HCT116 (cell line): ENCODE measurements at regions not wholly inside any gene's neighbourhood (a gene's known extent, or its start where the extent isn't known, plus 50 kb on each side); places are given as distances from the start of the nearest gene placed in this dataset.

Experiments
- ATAC-seq: fragments of 200-7000 bp; cut with Tn5 transposase; 2 replicates; pipeline ENCODE4 v1.9.1; 2020; ENCODE audit warnings: mild to moderate bottlenecking, moderate library complexity
- BruUV-seq: library from RNA; stranded (reverse); fragments of 400-500 nt; replicated peaks from 2 replicates; lab custom pipeline; 2021; lab: Mats Ljungman, UMichigan
- CTCF ChIA-PET: fragments of 300-600 bp; sonication (Branson Sonifier 250); formaldehyde crosslinking; loops from one replicate; lab custom pipeline; 2021; ENCODE audit warnings: antibody characterized with exemption; lab: Charles Lee
- POLR2A ChIA-PET: fragments of 300-600, 350-600 bp; sonication (Branson Sonifier 250); formaldehyde crosslinking; loops from one replicate; lab custom pipeline; 2021; ENCODE audit warnings: antibody characterized with exemption; lab: Charles Lee
- RAD21 ChIA-PET, 2 experiments: fragments of 300-600 bp; sonication (Branson Sonifier 250); formaldehyde crosslinking; loops; one replicate each; lab custom pipeline; 2023; ENCODE audit warnings: low total read pairs in 2 of 2; ENCODE audit not compliant: uncharacterized antibody in 2 of 2, unreplicated experiment in 2 of 2, low non-redundant PET in 1 of 2; lab: Charles Lee
- DNase-seq: peaks from one replicate; pipeline ENCODE4 v3.0.0-alpha.2; 2010; ENCODE audit warnings: low read depth, low spot score
- H2AFZ ChIP-seq: fragments of 200-600 bp; shearing (Covaris generic), sonication (generic); 2 replicates; pipeline ENCODE4 v1.6.1; 2017; ENCODE audit warnings: low read depth, mixed run types, mixed read lengths, antibody characterized with exemption, low read length; ENCODE audit not compliant: poor library complexity, severe bottlenecking
- H3K27ac ChIP-seq: 2 replicates; pipeline ENCODE4 v1.5.1; 2012; ENCODE audit warnings: low read depth, low read length
- H3K27me3 ChIP-seq: fragments of 200-600 bp; sonication (generic); 2 replicates; pipeline ENCODE4 v1.6.1; 2016; ENCODE audit warnings: mixed run types, low read length, mixed read lengths; ENCODE audit not compliant: insufficient read depth
- H3K36me3 ChIP-seq, 2 experiments: fragments of 200-500 bp in 1 of 2; fragments of 200-600 bp in 1 of 2; sonication (Bioruptor generic) in 1 of 2; sonication (generic) in 1 of 2; 2 replicates each; pipeline versions ENCODE4 v1.5.1 to v1.6.1; 2014 to 2016; ENCODE audit warnings: low read length in 2 of 2, inconsistent platforms in 1 of 2, mixed read lengths in 1 of 2, mixed run types in 1 of 2; ENCODE audit not compliant: insufficient read depth in 2 of 2, control insufficient read depth in 1 of 2
- H3K4me1 ChIP-seq, 2 experiments: fragments of 200-600 bp in 1 of 2; sonication (generic) in 1 of 2; 2 replicates each; pipeline versions ENCODE4 v1.5.1 to v1.6.1; 2012 to 2017; ENCODE audit warnings: low read length in 2 of 2, inconsistent platforms in 1 of 2, mild to moderate bottlenecking in 1 of 2, mixed read lengths in 1 of 2, mixed run types in 1 of 2, moderate library complexity in 1 of 2; ENCODE audit not compliant: insufficient read depth in 2 of 2, control insufficient read depth in 1 of 2
- H3K4me2 ChIP-seq: fragments of 200-600 bp; sonication (generic); 2 replicates; pipeline ENCODE4 v1.6.1; 2017; ENCODE audit warnings: mixed run types, low read length, mixed read lengths
- H3K4me3 ChIP-seq, 2 experiments: fragments of 200-600 bp in 1 of 2; sonication (generic) in 1 of 2; replicated peaks in 1 of 2; 2 replicates each; pipeline ENCODE4 v1.5.1; 2011 to 2016; ENCODE audit warnings: low read length in 2 of 2, control low read depth in 1 of 2, low read depth in 1 of 2, mild to moderate bottlenecking in 1 of 2, mixed read lengths in 1 of 2, mixed run types in 1 of 2
- H3K79me2 ChIP-seq: fragments of 200-600 bp; sonication (generic); 2 replicates; pipeline ENCODE4 v1.6.1; 2017; ENCODE audit warnings: mild to moderate bottlenecking, mixed run types, low read length, moderate library complexity, mixed read lengths; ENCODE audit not compliant: insufficient read depth
- H3K9ac ChIP-seq: fragments of 200-600 bp; sonication (generic); 2 replicates; pipeline ENCODE4 v1.6.1; 2016; ENCODE audit warnings: low read length, mixed read lengths
- H3K9me2 ChIP-seq: fragments of 200-600 bp; sonication (generic), shearing (Covaris generic); 2 replicates; pipeline ENCODE4 v1.6.1; 2017; ENCODE audit warnings: mixed run types, mild to moderate bottlenecking, moderate library complexity; ENCODE audit not compliant: insufficient read depth
- H3K9me3 ChIP-seq, 2 experiments: fragments of 200-500 bp in 1 of 2; fragments of 200-600 bp in 1 of 2; sonication (Bioruptor generic) in 1 of 2; sonication (generic) in 1 of 2; 2 replicates each; pipeline ENCODE4 v1.6.1; 2014 to 2017; ENCODE audit warnings: low read length in 2 of 2, mixed read lengths in 2 of 2, inconsistent platforms in 1 of 2, low read depth in 1 of 2, mild to moderate bottlenecking in 1 of 2, mixed run types in 1 of 2, moderate library complexity in 1 of 2; ENCODE audit not compliant: control insufficient read depth in 1 of 2, insufficient read depth in 1 of 2
- H4K20me1 ChIP-seq: fragments of 200-600 bp; sonication (generic), shearing (Covaris generic); 2 replicates; pipeline ENCODE4 v1.6.1; 2017; ENCODE audit warnings: mixed run types, mild to moderate bottlenecking, moderate library complexity; ENCODE audit not compliant: insufficient read depth
- CBX3 ChIP-seq: IDR thresholded peaks from 2 replicates; pipeline ENCODE4 v1.6.1; 2012; ENCODE audit warnings: low read depth
- EGR1 ChIP-seq: IDR thresholded peaks from 2 replicates; pipeline ENCODE4 v1.6.1; 2012; ENCODE audit warnings: low read depth
- ELF1 ChIP-seq: IDR thresholded peaks from 2 replicates; pipeline ENCODE4 v1.6.1; 2012; ENCODE audit warnings: low read depth, borderline replicate concordance
- EZH2 ChIP-seq: fragments of 200-600 bp; sonication (generic); IDR thresholded peaks from 2 replicates; pipeline ENCODE4 v1.6.1; 2017; ENCODE audit warnings: antibody characterized with exemption, mixed run types
- EZH2phosphoT487 ChIP-seq: fragments of 200-600 bp; IDR thresholded peaks from 2 replicates; pipeline ENCODE4 v1.6.1; 2018; ENCODE audit warnings: antibody characterized with exemption, borderline replicate concordance
- JUND ChIP-seq: IDR thresholded peaks from 2 replicates; pipeline ENCODE4 v1.6.1; 2012
- POLR2A ChIP-seq: IDR thresholded peaks from 2 replicates; pipeline ENCODE4 v1.7.0; 2011; ENCODE audit warnings: borderline replicate concordance; ENCODE audit not compliant: insufficient read depth, insufficient read length; ENCODE audit errors: extremely low read depth
- RAD21 ChIP-seq: IDR thresholded peaks from 2 replicates; pipeline ENCODE4 v1.6.1; 2012; ENCODE audit warnings: low read depth, mild to moderate bottlenecking
- SP1 ChIP-seq: IDR thresholded peaks from 2 replicates; pipeline ENCODE4 v1.6.1; 2012; ENCODE audit warnings: low read depth
- SRF ChIP-seq: IDR thresholded peaks from 2 replicates; pipeline ENCODE4 v1.6.1; 2012; ENCODE audit warnings: low read depth
- TCF7L2 ChIP-seq: IDR thresholded peaks from 2 replicates; pipeline ENCODE4 v1.7.0; 2011; ENCODE audit warnings: borderline replicate concordance, inconsistent platforms; ENCODE audit not compliant: insufficient read depth, insufficient read length; ENCODE audit errors: extremely low read depth
- YY1 ChIP-seq: IDR thresholded peaks from 2 replicates; pipeline ENCODE4 v1.6.1; 2011; ENCODE audit warnings: low read length, low read depth, moderate library complexity, mild to moderate bottlenecking; ENCODE audit not compliant: insufficient replicate concordance; ENCODE audit errors: extremely low read depth
- ZFX ChIP-seq: fragments of 450-650 bp; IDR thresholded peaks from 2 replicates; pipeline ENCODE4 v1.6.1; 2017
- ZNF274 ChIP-seq: fragments of 200-500 bp; sonication (Bioruptor generic); IDR thresholded peaks from 2 replicates; pipeline ENCODE4 v1.6.1; 2014; ENCODE audit warnings: mild to moderate bottlenecking, low read depth, low read length, inconsistent platforms
- intact Hi-C: fragments of 100-400 bp; cut with micrococcal nuclease; formaldehyde crosslinking; loops from 2 replicates; pipeline ENCODE4 v1.10.0; 2022
- TF ChIP-seq, protein P1 (sequence below): IDR thresholded peaks from 2 replicates; pipeline ENCODE4 v1.6.1; 2012
- TF ChIP-seq, protein P2 (sequence below), 3 experiments: fragments of 200-600 bp in 1 of 3; sonication (generic) in 1 of 3; IDR thresholded peaks in 2 of 3; conservative IDR thresholded peaks in 1 of 3; 2 replicates each; pipeline ENCODE4 v1.5.1; 2012 to 2017; ENCODE audit warnings: low read depth in 2 of 3, low read length in 2 of 3, antibody characterized with exemption in 1 of 3, borderline replicate concordance in 1 of 3, control low read depth in 1 of 3, mild to moderate bottlenecking in 1 of 3, mixed read lengths in 1 of 3, mixed run types in 1 of 3, moderate library complexity in 1 of 3; ENCODE audit not compliant: insufficient read depth in 1 of 3

DNA sequence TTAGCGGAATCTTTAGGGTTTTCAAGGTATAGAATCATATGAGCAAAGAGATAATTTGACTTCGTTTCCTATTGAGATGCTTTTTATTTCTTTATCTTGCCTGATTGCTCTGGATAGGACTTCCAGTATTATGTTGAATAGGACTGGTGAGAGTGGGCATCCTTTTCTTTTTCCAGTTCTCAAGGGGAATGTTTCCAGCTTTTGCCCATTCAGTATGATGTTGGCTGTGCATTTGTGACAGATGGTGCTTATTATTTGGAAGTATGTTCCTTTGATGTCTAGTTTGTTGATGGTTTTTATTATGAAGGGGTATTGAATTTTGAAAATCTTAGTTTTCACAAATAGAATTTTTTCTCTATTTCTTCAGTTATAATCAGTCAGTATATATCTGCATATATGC is 656.6 kb upstream of the MAP3K7 start:
- no peak overlapping the region for H3K27ac ChIP-seq
- no peaks in the 10 kb centered on the region for H3K36me3 ChIP-seq
- ChIA-PET CTCF (no interaction called here), POLR2A (no interaction called here), RAD21 (no interaction called here)
- no peak for DNase-seq
- H2AFZ ChIP-seq, result no peak overlapping the region
- H3K9me3 ChIP-seq, result peaks cover 4 to 14% of the 10 kb centered on the region in 2 experiments; a peak in 2 of 4 replicates
- H3K79me2 ChIP-seq, result no peaks in the 10 kb centered on the region
- H3K27me3 ChIP-seq, result no peaks in the 10 kb centered on the region
- H3K4me1 ChIP-seq, result no peaks in the 10 kb centered on the region
- H3K9ac ChIP-seq, result no peak overlapping the region
- H4K20me1 ChIP-seq, result no peaks in the 10 kb centered on the region
- no peak for ATAC-seq
- no peaks in the 10 kb centered on the region for H3K9me2 ChIP-seq
- H3K4me3 ChIP-seq, result no peak overlapping the region
- no peak for TF ChIP-seq YY1
- TF ChIP-seq CBX3, result no peak
- no peak for TF ChIP-seq ZNF274
- TF ChIP-seq POLR2A, result no peak
- no peak for TF ChIP-seq SRF
- intact Hi-C loops, result no loop called here
- H3K4me2 ChIP-seq, result no peak overlapping the region
- BruUV-seq, result no TSS peak

DNA sequence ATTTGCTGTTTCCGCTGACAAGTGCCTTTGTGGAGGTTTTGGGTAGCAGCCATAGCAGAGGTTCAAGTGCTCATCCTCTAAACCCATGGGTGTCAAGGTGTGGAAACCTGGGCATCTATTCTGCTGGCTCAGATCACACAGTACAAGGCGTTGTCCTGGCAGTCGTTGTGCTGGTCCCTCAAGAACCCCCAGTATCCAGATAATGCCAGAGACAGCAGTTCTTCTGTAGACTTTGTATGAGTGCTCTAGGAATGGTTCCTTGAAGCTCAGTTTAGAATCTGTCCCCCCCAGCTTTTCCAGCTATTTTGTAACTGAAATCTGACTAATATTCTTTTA is 655.7 kb upstream of the MAP3K7 start:
- H3K36me3 ChIP-seq, result no peaks in the 10 kb centered on the region
- DNase-seq, result no peak
- H3K9me2 ChIP-seq, result no peaks in the 10 kb centered on the region
- BruUV-seq, result no TSS peak
- H3K4me1 ChIP-seq, result no peaks in the 10 kb centered on the region
- H3K9me3 ChIP-seq, result peaks cover 4 to 18% of the 10 kb centered on the region in 2 experiments; a peak in 2 of 4 replicates
- H3K9ac ChIP-seq, result no peak overlapping the region
- ChIA-PET CTCF (no interaction called here), RAD21 (no interaction called here)
- no peak overlapping the region for H3K4me2 ChIP-seq
- H3K27me3 ChIP-seq, result no peaks in the 10 kb centered on the region
- no peak overlapping the region for H3K4me3 ChIP-seq
- H2AFZ ChIP-seq, result no peak overlapping the region
- TF ChIP-seq SRF (no peak), ZFX (no peak), TCF7L2 (no peak), SP1 (no peak), POLR2A (no peak), RAD21 (no peak), EZH2phosphoT487 (no peak), EGR1 (no peak), JUND (no peak), EZH2 (no peak), ELF1 (no peak), CBX3 (no peak), ZNF274 (no peak)
- TF ChIP-seq, protein P1, sequence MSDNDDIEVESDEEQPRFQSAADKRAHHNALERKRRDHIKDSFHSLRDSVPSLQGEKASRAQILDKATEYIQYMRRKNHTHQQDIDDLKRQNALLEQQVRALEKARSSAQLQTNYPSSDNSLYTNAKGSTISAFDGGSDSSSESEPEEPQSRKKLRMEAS, result no peak
- TF ChIP-seq, protein P2, sequence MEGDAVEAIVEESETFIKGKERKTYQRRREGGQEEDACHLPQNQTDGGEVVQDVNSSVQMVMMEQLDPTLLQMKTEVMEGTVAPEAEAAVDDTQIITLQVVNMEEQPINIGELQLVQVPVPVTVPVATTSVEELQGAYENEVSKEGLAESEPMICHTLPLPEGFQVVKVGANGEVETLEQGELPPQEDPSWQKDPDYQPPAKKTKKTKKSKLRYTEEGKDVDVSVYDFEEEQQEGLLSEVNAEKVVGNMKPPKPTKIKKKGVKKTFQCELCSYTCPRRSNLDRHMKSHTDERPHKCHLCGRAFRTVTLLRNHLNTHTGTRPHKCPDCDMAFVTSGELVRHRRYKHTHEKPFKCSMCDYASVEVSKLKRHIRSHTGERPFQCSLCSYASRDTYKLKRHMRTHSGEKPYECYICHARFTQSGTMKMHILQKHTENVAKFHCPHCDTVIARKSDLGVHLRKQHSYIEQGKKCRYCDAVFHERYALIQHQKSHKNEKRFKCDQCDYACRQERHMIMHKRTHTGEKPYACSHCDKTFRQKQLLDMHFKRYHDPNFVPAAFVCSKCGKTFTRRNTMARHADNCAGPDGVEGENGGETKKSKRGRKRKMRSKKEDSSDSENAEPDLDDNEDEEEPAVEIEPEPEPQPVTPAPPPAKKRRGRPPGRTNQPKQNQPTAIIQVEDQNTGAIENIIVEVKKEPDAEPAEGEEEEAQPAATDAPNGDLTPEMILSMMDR (IDR thresholded peaks at IDR 0.05 in 2 of 3, conservative IDR thresholded peaks at IDR 0.05 in 1 of 3; ENCODE audit: borderline replicate concordance in 1 of 3, insufficient read depth in 1 of 3, low read depth in 2 of 3, low read length in 2 of 3), result no peak
- TF ChIP-seq, all 23 proteins: peak for 0
- POLR2A ChIA-PET, result no interaction called here
- intact Hi-C loops, result no loop called here
- Histone ChIP-seq H3K79me2 (no peaks in the 10 kb centered on the region), H3K27ac (no peak overlapping the region), H4K20me1 (no peaks in the 10 kb centered on the region)
- no peak for ATAC-seq
